ENCODE measurements at regions not wholly inside any gene's neighbourhood (a gene's known extent, or its start where the extent isn't known, plus 50 kb on each side); places are given as distances from the start of the nearest gene placed in this dataset.

- H4K8ac ChIP-seq (ENCODE audit: extremely low read depth, insufficient read depth, low read length): no peak overlapping the region
- CTCF ChIA-PET (ENCODE audit: partially characterized antibody): interaction anchor here (1.2 kb wide), 1 partner anchor 15 kb away, joined by 4 read pairs; no protein-coding TSS in a partner anchor
- H3K14ac ChIP-seq (ENCODE audit: insufficient read length): no peak overlapping the region
- TF ChIP-seq CHD1 (IDR thresholded peaks at IDR 0.05; ENCODE audit: low read depth, low read length) (no peak), SAP30 (IDR thresholded peaks at IDR 0.05; ENCODE audit: insufficient read depth, insufficient replicate concordance, low read length) (no peak)
These were observed 516.9 kb upstream of the JAG1 start for GRCh38 chr20:11190741-11191140.

More at GRCh38 chr20:11190741-11191140, 516.9 kb upstream of the JAG1 start:
- Histone ChIP-seq H4K91ac (replicated peaks; ENCODE audit: insufficient read length, low read length) (no peak overlapping the region), H3K56ac (replicated peaks; ENCODE audit: insufficient read length, low read depth, low read length) (no peak overlapping the region), H3K27me3 (replicated peaks in 1 of 4; ENCODE audit: control insufficient read depth in 3 of 4, extremely low read depth in 1 of 4, insufficient read depth in 3 of 4, low read length in 3 of 4) (no peaks in the 10 kb centered on the region), H2BK120ac (replicated peaks; ENCODE audit: low read depth, low read length) (no peak overlapping the region), H3K9ac (replicated peaks in 1 of 4; ENCODE audit: extremely low read depth in 1 of 4, low read depth in 3 of 4, low read length in 3 of 4) (no peak overlapping the region), H2AK5ac (ENCODE audit: low read depth, low read length) (no peak overlapping the region), H4K5ac (ENCODE audit: insufficient read length, low read depth, low read length) (no peak overlapping the region), H3K4me1 (replicated peaks in 1 of 4; ENCODE audit: control insufficient read depth in 3 of 4, insufficient read depth in 4 of 4, low read length in 3 of 4) (no peaks in the 10 kb centered on the region), H4K20me1 (replicated peaks in 1 of 2; ENCODE audit: control insufficient read depth in 1 of 2, insufficient read depth in 2 of 2, low read length in 2 of 2) (no peaks in the 10 kb centered on the region), H3K36me3 (ENCODE audit: control insufficient read depth in 2 of 4, insufficient read depth in 4 of 4, low read length in 3 of 4) (no peaks in the 10 kb centered on the region), H3K4me2 (ENCODE audit: insufficient read depth in 1 of 2, low read depth in 2 of 2, low read length in 2 of 2) (no peak overlapping the region), H2BK15ac (ENCODE audit: low read length) (no peak overlapping the region), H3K23ac (ENCODE audit: insufficient read length) (no peak overlapping the region), H3K4ac (replicated peaks; ENCODE audit: insufficient read length, low read depth, low read length) (no peak overlapping the region), H3K27ac (ENCODE audit: low read depth, low read length) (no peak overlapping the region), H3K79me2 (ENCODE audit: control insufficient read depth in 1 of 2, insufficient read depth in 2 of 2, low read length in 2 of 2) (no peaks in the 10 kb centered on the region), H2BK12ac (ENCODE audit: low read depth, low read length) (no peak overlapping the region), H3K23me2 (ENCODE audit: low read depth, low read length) (no peaks in the 10 kb centered on the region), H3K79me1 (ENCODE audit: low read depth, low read length) (no peaks in the 10 kb centered on the region), H2BK20ac (ENCODE audit: low read length) (no peak overlapping the region), H3K4me3 (ENCODE audit: extremely low read depth in 1 of 4, insufficient read depth in 2 of 4, low read depth in 3 of 4, low read length in 4 of 4) (no peak overlapping the region), H3K9me3 (ENCODE audit: insufficient read depth in 2 of 2, low read depth in 1 of 2, low read length in 1 of 2) (no peaks in the 10 kb centered on the region), H2AFZ (ENCODE audit: low read length) (no peak overlapping the region), H2BK5ac (ENCODE audit: low read depth, low read length) (no peak overlapping the region), H3K18ac (ENCODE audit: extremely low read depth, low read length) (no peak overlapping the region)
- FAIRE-seq (no peak), DNase-seq (ENCODE audit: low read depth in 1 of 2, low spot score in 2 of 2) (no peak)
- 88% methylated on average over 2 of the region's 2 CpGs; no CpG with 5 or more reads in 1 of the 2 experiments for WGBS, 2 experiments (ENCODE audit: extremely low coverage in 1 of 2, insufficient coverage in 1 of 2, insufficient read length in 1 of 2, insufficient replicate concordance in 2 of 2, low coverage in 1 of 2, low lambda C conversion rate in 2 of 2, missing lambda C conversion rate in 1 of 2)
- POLR2A ChIA-PET (ENCODE audit: partially characterized antibody): no interaction called here

Data from H1 (cell line).